Activated CD8-positive, alpha-beta memory T cell treated with anti-CD3 and anti-CD28 coated beads for 24 hours (primary cell): ENCODE measurements at regions not wholly inside any gene's neighbourhood (a gene's known extent, or its start where the extent isn't known, plus 50 kb on each side); places are given as distances from the start of the nearest gene placed in this dataset.

Experiments used
- DNase-seq: peaks from one replicate; pipeline ENCODE4 v3.0.0-alpha.2; 2020

GRCh38 chr6:167759206-167759605, 67.5 kb upstream of the AFDN start:
- no peak for DNase-seq

GRCh38 chr6:167759912-167760311, 66.8 kb upstream of the AFDN start:
- DNase-seq: no peak

GRCh38 chr6:167760979-167761793, 65.5 kb upstream of the AFDN start:
- no peak for DNase-seq

DNA sequence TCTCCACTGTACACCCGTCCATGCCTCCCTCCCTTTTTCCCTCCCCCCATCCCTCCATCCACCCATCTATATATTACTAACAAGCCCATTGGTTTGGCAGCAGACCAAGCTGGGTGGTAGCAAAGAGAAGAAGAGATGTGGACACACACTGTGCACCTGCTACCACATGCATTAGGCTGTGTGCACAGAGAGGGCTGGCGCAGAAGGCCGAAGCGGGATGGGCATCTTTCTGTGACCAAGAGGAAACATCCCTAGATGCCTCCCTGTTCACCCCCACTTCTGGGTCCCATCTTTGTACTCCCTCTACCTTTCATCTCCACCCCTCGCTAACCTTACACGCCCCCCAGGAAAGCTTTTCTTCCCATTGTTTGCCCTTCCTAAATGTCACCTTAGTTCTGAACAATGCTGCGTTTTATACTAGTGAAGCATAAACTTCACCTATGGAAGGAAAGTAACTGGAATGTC, 64.9 kb upstream of the AFDN start:
- DNase-seq: no peak

DNA sequence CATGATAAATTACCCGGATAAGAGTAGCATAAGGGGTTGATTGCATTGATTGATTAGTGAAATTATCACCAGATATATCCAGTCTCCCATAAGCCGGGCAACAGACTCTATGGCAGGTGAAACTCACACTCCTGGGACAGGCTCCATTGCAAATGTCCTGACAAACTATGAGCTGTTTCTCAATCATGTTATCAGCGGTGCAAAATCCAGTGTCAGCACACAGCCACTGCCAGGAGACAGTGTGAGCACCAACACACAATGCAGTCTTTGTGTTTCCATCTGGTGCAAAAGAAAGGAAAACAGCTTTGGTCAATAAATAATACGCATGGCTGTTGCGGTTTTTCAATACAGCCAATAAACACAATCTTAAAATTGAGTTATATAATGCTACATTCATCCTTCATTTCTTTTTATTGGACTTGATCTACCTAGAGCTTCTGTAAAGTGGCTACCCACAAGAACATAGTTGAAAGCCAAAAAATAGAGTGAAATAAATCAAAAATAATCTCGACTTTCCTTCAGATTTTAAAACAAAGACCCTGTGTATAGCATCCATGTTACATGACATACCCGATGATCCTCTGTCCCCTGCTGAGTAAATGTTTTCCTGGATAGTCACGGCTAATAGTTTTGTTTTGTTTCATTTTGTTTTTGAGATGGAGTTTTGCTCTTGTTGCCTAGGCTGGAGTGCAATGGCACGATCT, 64.3 kb upstream of the AFDN start:
- no peak for DNase-seq

GRCh38 chr6:167763056-167763944, 63.4 kb upstream of the AFDN start:
- no peak for DNase-seq

DNA sequence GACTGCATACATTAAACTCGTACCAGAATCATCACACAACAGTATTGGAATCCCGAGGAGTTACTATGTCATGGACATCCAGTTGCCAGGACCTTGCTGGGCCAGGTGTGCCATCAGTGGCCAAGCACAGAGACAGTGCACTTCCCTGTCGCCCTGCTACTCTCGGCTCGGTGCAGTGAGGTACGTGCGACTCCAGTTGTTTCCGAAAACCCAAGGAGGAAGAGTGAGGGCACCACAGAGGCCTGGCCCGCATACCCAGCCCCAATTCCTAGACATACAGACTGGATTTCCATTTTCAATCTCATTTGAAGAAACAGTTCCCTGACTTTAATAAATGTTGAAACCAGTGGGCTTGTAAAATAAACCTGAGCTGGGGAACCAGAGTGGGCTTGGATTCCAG, 62.5 kb upstream of the AFDN start:
- DNase-seq: no peak

- no peak for DNase-seq
Measured at GRCh38 chr6:167764713-167765479, 61.8 kb upstream of the AFDN start.

- DNase-seq: no peak
Measured at GRCh38 chr6:167766986-167767714, 59.6 kb upstream of the AFDN start.

GRCh38 chr6:167767715-167768107, 59.0 kb upstream of the AFDN start:
- DNase-seq: no peak

- DNase-seq: no peak
Measured at GRCh38 chr6:167768471-167769215, 58.1 kb upstream of the AFDN start.

DNA sequence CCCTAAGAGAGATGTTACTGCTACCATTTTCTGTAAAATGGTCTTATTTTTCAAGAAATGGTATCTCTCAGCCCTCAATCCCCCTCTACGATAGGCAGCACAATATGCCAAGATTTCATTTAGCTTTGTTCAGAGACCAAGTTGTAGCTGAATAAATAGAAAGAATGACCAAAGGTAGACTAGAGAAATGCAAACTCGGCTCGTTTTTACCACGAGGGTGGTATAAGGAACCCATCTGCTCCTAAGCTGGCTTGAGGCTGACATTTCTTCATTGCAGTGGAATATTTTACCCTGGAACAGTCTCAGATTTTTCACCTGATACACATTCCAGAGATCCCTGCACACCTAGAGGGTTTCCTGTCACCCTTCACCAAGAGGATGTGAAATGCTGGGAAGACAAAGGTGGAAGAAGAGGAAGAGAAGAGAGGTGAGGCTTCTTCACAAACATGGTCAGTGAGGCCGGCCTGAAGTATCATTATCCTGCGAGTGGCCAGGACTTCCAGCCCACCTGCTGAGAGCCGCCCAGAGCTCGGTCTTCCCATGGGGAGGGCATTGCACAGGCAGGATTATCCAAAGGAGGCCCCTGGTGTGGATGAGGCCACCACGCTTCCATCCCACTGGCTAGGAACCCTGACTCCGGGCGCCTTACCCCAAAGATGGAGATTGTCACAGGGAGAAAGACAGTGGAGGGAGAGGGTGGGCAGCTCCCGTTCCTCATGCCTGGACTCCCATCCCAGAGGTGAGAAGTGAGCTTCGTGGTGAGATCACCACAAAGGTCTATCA, 57.1 kb upstream of the AFDN start:
- DNase-seq: no peak

- no peak for DNase-seq
Measured at GRCh38 chr6:167770291-167770955, 56.3 kb upstream of the AFDN start.

GRCh38 chr6:167774881-167775280, 51.8 kb upstream of the AFDN start:
- no peak for DNase-seq

DNA sequence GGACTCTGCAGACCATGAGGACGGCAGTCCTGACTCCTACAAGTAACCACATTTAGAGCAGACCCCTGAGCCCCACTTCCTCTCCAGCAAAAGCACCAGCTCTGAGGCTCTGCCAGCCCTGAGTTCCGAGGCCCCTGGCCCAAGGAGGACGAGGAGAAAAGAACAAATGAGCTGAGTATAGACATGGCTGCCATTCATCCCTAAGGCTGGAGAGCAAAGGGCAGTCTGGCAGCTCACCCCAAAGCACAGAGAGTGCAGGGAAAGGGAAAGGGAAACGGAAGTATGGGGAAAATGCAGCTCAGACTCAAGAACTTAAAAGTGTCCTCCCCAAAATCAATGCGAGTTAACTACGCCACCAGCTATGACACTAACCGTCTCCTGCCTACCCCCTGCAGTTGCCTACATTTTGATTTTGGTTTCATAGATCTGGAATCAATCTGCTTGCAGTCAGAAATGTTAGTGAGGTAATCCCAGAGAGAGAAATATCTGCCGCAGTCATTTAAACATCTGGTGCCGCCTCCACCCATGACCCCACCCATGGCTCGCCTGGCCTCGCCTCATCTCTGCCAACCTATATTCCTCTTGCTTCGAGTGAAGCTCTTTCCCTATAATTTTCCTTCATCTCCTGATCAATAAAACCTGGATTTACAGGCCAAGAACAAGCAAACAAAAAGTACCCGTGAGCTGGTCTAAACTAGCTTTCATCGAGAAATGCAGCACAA, 49.6 kb upstream of the AFDN start:
- DNase-seq: no peak
